ENCODE measurements at regions not wholly inside any gene's neighbourhood (a gene's known extent, or its start where the extent isn't known, plus 50 kb on each side); places are given as distances from the start of the nearest gene placed in this dataset.

DNA sequence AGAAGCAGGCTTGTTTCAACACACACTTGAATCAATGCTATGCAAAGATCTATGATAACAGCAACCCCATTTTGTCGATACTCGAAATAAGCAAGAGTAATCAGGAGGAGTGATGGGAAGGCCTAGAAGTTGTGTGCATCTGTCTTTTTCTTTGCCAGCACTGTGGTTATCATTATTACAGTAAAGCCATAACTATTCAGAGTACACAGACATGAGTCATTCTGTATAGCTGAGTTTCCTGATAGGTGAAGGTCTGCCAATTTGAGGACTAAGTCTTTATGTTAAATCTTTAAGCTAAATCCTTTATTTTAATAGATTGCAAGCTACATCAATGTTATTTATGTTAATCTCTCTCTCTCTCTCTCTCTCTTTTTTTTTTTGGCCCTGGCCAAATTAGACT, 1344.4 kb upstream of the CELF4 start:
- Histone ChIP-seq H3K4me2 (ENCODE audit: low read depth, low read length, poor library complexity, severe bottlenecking) (no peak overlapping the region), H3K27ac (ENCODE audit: low read depth, low read length) (no peak overlapping the region), H3K9ac (ENCODE audit: low read length) (no peak overlapping the region), H3K9me2 (replicated peaks; ENCODE audit: insufficient read depth, low read length) (no peaks in the 10 kb centered on the region), H3F3A (ENCODE audit: insufficient read depth) (no peaks in the 10 kb centered on the region), H2AFZ (ENCODE audit: low read depth, low read length, severe bottlenecking) (no peak overlapping the region), H3K79me2 (ENCODE audit: insufficient read depth, low read length) (no peaks in the 10 kb centered on the region), H3K27me3 (ENCODE audit: low read length) (no peaks in the 10 kb centered on the region), H3K9me3 (ENCODE audit: insufficient read depth, low read length) (peaks cover 14% of the 10 kb centered on the region; the same call in 1 of the 2 replicates), H4K20me1 (ENCODE audit: low read depth, low read length) (no peaks in the 10 kb centered on the region), H3K4me3 (ENCODE audit: insufficient read depth, low read length, poor library complexity, severe bottlenecking) (no peak overlapping the region), H3K36me3 (ENCODE audit: low read length) (no peaks in the 10 kb centered on the region)
- TF ChIP-seq, protein P1, sequence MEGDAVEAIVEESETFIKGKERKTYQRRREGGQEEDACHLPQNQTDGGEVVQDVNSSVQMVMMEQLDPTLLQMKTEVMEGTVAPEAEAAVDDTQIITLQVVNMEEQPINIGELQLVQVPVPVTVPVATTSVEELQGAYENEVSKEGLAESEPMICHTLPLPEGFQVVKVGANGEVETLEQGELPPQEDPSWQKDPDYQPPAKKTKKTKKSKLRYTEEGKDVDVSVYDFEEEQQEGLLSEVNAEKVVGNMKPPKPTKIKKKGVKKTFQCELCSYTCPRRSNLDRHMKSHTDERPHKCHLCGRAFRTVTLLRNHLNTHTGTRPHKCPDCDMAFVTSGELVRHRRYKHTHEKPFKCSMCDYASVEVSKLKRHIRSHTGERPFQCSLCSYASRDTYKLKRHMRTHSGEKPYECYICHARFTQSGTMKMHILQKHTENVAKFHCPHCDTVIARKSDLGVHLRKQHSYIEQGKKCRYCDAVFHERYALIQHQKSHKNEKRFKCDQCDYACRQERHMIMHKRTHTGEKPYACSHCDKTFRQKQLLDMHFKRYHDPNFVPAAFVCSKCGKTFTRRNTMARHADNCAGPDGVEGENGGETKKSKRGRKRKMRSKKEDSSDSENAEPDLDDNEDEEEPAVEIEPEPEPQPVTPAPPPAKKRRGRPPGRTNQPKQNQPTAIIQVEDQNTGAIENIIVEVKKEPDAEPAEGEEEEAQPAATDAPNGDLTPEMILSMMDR (IDR thresholded peaks at IDR 0.05; ENCODE audit: insufficient read depth, low read length, poor library complexity, severe bottlenecking), result no peak
- no peak for TF ChIP-seq EZH2phosphoT487 (conservative IDR thresholded peaks at IDR 0.05; ENCODE audit: low read length)

DNA sequence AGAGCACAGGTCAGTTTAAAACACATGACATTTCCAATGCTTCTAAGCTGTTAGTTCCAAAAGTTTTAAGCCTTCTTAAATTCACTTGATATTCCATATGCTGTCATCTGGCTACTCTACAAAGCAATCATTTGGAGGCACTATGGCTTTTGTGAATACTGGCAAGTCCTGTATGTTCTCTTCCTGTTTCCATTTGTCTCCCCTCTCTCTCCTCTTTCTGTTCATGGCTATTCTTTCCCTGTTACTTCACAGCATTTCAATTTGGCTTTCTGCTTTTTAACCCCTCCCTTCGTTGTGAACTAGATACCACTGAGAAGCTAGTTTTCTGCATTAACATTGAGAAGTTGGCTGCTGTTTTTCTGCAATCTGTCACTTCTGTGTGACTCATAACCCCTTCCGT, 1337.2 kb upstream of the CELF4 start:
- H3K4me3 ChIP-seq (ENCODE audit: insufficient read depth, low read length, poor library complexity, severe bottlenecking), result no peak overlapping the region
- no peaks in the 10 kb centered on the region for H4K20me1 ChIP-seq (ENCODE audit: low read depth, low read length)
- H3K4me2 ChIP-seq (ENCODE audit: low read depth, low read length, poor library complexity, severe bottlenecking), result no peak overlapping the region
- H3K9me2 ChIP-seq (replicated peaks; ENCODE audit: insufficient read depth, low read length), result no peaks in the 10 kb centered on the region
- 0 out of 2 replicates have a peak, but pooled peaks cover 6% of the 10 kb centered on the region for H3K9me3 ChIP-seq (ENCODE audit: insufficient read depth, low read length)
- H3K27me3 ChIP-seq (ENCODE audit: low read length), result no peaks in the 10 kb centered on the region
- no peaks in the 10 kb centered on the region for H3K36me3 ChIP-seq (ENCODE audit: low read length)
- H3K9ac ChIP-seq (ENCODE audit: low read length), result no peak overlapping the region
- H3K79me2 ChIP-seq (ENCODE audit: insufficient read depth, low read length), result no peaks in the 10 kb centered on the region
- no peak overlapping the region for H2AFZ ChIP-seq (ENCODE audit: low read depth, low read length, severe bottlenecking)
- H3F3A ChIP-seq (ENCODE audit: insufficient read depth), result no peaks in the 10 kb centered on the region
- no peak for TF ChIP-seq EZH2phosphoT487 (conservative IDR thresholded peaks at IDR 0.05; ENCODE audit: low read length)
- TF ChIP-seq, protein P1 (IDR thresholded peaks at IDR 0.05; ENCODE audit: insufficient read depth, low read length, poor library complexity, severe bottlenecking), result no peak
- no peak overlapping the region for H3K27ac ChIP-seq (ENCODE audit: low read depth, low read length)

DNA sequence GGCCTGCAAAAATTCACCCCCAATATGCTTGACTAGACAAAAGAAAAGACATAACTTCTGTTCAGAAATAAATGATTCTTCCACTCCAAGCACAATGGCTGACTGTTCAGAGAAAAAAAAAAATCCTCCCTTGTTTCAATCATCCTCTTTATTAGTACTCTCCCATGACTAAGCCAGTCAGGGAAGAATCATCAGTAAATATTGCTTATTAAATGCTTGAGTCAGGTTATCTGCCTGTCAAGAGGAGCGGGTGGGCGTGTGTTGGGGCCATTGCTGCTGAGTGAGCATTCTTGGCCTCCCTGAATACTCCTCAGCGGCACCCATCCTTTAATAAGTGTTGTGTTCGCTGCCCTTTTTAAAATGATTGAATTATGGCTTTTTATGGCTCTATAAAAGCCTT, 1334.8 kb upstream of the CELF4 start:
- Histone ChIP-seq H3K79me2 (ENCODE audit: insufficient read depth, low read length) (no peaks in the 10 kb centered on the region), H3K4me2 (ENCODE audit: low read depth, low read length, poor library complexity, severe bottlenecking) (no peak overlapping the region), H3K4me3 (ENCODE audit: insufficient read depth, low read length, poor library complexity, severe bottlenecking) (no peak overlapping the region), H3K27ac (ENCODE audit: low read depth, low read length) (no peak overlapping the region), H3K9me2 (replicated peaks; ENCODE audit: insufficient read depth, low read length) (no peaks in the 10 kb centered on the region), H3K9me3 (ENCODE audit: insufficient read depth, low read length) (0 out of 2 replicates have a peak, but pooled peaks cover 2% of the 10 kb centered on the region), H3K9ac (ENCODE audit: low read length) (no peak overlapping the region), H3K36me3 (ENCODE audit: low read length) (no peaks in the 10 kb centered on the region), H3K27me3 (ENCODE audit: low read length) (no peaks in the 10 kb centered on the region), H3F3A (ENCODE audit: insufficient read depth) (no peaks in the 10 kb centered on the region), H4K20me1 (ENCODE audit: low read depth, low read length) (no peaks in the 10 kb centered on the region), H2AFZ (ENCODE audit: low read depth, low read length, severe bottlenecking) (no peak overlapping the region)
- TF ChIP-seq, protein P1 (IDR thresholded peaks at IDR 0.05; ENCODE audit: insufficient read depth, low read length, poor library complexity, severe bottlenecking), result no peak
- TF ChIP-seq EZH2phosphoT487 (conservative IDR thresholded peaks at IDR 0.05; ENCODE audit: low read length), result no peak

Measured in SU-DHL-6 (cell line).